Activated B cell treated with CpG ODN at 0.5 μM for 24 hours (primary cell): ENCODE measurements at regions not wholly inside any gene's neighbourhood (a gene's known extent, or its start where the extent isn't known, plus 50 kb on each side); places are given as distances from the start of the nearest gene placed in this dataset.
"Not testable (repeated sequence)": the region's sequence is repeated elsewhere in the genome, so short reads cannot be mapped to it uniquely, and the experiment has no call there.

ENCODE experiments used
- ATAC-seq: fragments of 200-7000 bp; cut with Tn5 transposase; one replicate; pipeline ENCODE4 v1.10.0; 2021; ENCODE audit warnings: low read depth, mild to moderate bottlenecking, moderate library complexity
- CTCF ChIA-PET: fragments of 350-600 bp; sonication (Branson Sonifier 250); formaldehyde crosslinking; loops from one replicate; lab custom pipeline; 2021; ENCODE audit warnings: antibody characterized with exemption; lab: Charles Lee
- POLR2A ChIA-PET: fragments of 350-600 bp; sonication (Branson Sonifier 250); formaldehyde crosslinking; loops from one replicate; lab custom pipeline; 2021; ENCODE audit warnings: antibody characterized with exemption; lab: Charles Lee
- DNase-seq: peaks from one replicate; pipeline ENCODE4 v3.0.0; 2022
- H3K27ac Mint-ChIP-seq: one replicate; pipeline ENCODE4 v1.8.0; 2020; ENCODE audit warnings: mixed read lengths
- H3K27me3 Mint-ChIP-seq: one replicate; pipeline ENCODE4 v1.8.0; 2021; ENCODE audit warnings: mixed read lengths
- H3K36me3 Mint-ChIP-seq: one replicate; pipeline ENCODE4 v1.8.0; 2021; ENCODE audit warnings: low read depth, mixed read lengths
- H3K4me1 Mint-ChIP-seq: one replicate; pipeline ENCODE4 v1.8.0; 2021; ENCODE audit warnings: mixed read lengths
- H3K4me3 Mint-ChIP-seq: one replicate; pipeline ENCODE4 v1.8.0; 2020; ENCODE audit warnings: mild to moderate bottlenecking, mixed read lengths
- H3K9me3 Mint-ChIP-seq: one replicate; pipeline ENCODE4 v1.8.0; 2020; ENCODE audit warnings: mixed read lengths
- intact Hi-C: fragments of 100-400 bp; cut with micrococcal nuclease; formaldehyde crosslinking; loops from one replicate; pipeline ENCODE4 v1.15.1; 2024
- TF ChIP-seq, protein P1 (sequence below): fragments of 200-600 bp; IDR thresholded peaks from one replicate; pipeline ENCODE4 v1.8.0; 2022; ENCODE audit warnings: antibody characterized with exemption, mild to moderate bottlenecking

GRCh38 chr1:70718086-70718630 is 307.1 kb downstream of the CTH start:
- ChIA-PET POLR2A (no interaction called here), CTCF (no interaction called here)
- TF ChIP-seq, protein P1, sequence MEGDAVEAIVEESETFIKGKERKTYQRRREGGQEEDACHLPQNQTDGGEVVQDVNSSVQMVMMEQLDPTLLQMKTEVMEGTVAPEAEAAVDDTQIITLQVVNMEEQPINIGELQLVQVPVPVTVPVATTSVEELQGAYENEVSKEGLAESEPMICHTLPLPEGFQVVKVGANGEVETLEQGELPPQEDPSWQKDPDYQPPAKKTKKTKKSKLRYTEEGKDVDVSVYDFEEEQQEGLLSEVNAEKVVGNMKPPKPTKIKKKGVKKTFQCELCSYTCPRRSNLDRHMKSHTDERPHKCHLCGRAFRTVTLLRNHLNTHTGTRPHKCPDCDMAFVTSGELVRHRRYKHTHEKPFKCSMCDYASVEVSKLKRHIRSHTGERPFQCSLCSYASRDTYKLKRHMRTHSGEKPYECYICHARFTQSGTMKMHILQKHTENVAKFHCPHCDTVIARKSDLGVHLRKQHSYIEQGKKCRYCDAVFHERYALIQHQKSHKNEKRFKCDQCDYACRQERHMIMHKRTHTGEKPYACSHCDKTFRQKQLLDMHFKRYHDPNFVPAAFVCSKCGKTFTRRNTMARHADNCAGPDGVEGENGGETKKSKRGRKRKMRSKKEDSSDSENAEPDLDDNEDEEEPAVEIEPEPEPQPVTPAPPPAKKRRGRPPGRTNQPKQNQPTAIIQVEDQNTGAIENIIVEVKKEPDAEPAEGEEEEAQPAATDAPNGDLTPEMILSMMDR = no peak
- Mint-ChIP-seq H3K4me3 (no peak overlapping the region), H3K27ac (no peak overlapping the region), H3K9me3 (peaks cover 4% of the 10 kb centered on the region), H3K4me1 (no peaks in the 10 kb centered on the region), H3K36me3 (no peaks in the 10 kb centered on the region), H3K27me3 (peaks cover 2% of the 10 kb centered on the region)
- DNase-seq (no peak), ATAC-seq (no peak)
- intact Hi-C loops = no loop called here

DNA sequence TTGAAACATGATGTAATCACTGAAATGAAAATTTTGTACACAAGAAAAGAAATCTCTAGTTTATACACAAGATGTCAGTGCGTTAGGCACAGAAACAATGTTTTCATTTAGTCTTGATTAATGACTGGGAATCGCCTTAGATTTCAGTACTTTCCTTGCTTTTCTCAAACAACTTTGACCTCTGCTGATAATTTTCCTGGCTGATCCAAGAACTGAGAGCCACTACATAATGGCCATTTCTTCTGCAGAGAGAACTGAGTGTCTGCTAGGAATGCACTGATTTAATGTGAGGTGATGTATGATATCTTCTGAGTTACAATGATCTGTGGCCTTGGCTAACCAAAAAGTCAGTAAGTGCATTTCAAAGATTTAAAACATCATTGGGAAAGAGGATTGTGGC is 308.1 kb downstream of the CTH start:
- Mint-ChIP-seq H3K9me3 (peaks cover 6% of the 10 kb centered on the region), H3K27me3 (peaks cover 1% of the 10 kb centered on the region), H3K4me3 (no peak overlapping the region), H3K27ac (no peak overlapping the region), H3K4me1 (no peaks in the 10 kb centered on the region), H3K36me3 (no peaks in the 10 kb centered on the region)
- ChIA-PET POLR2A (no interaction called here), CTCF (no interaction called here)
- DNase-seq (no peak), ATAC-seq (no peak)
- intact Hi-C loops = no loop called here
- TF ChIP-seq, protein P1 = no peak

GRCh38 chr1:70720109-70720508 is 309.0 kb downstream of the CTH start:
- intact Hi-C loops = no loop called here
- Mint-ChIP-seq H3K27me3 (no peaks in the 10 kb centered on the region), H3K27ac (no peak overlapping the region), H3K4me3 (no peak overlapping the region), H3K9me3 (peaks cover 14% of the 10 kb centered on the region), H3K36me3 (no peaks in the 10 kb centered on the region), H3K4me1 (no peaks in the 10 kb centered on the region)
- CTCF ChIA-PET = no interaction called here
- TF ChIP-seq, protein P1 = no peak
- ATAC-seq (no peak), DNase-seq (no peak)
- POLR2A ChIA-PET = no interaction called here

DNA sequence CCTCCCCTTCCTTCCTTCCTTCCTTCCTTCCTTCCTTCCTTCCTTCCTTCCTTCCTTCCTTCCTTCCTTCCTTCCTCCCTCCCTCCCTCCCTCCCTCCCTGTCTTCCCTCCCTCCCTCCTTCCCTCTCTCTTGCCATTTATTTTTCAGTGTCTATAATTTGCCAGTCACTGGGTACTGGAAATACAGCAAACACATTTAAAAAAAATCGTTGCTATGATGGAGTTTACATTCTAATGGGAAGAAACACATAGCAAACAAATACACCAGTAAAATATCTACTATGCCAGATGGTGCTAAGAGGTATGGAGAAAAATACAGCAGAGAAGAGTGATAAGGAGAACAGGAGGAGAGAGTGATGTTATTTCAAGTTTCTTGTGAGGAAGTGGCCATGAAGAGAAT is 309.5 kb downstream of the CTH start:
- CTCF ChIA-PET = no interaction called here
- Mint-ChIP-seq H3K9me3 (peaks cover 18% of the 10 kb centered on the region), H3K27ac (no peak overlapping the region), H3K4me1 (no peaks in the 10 kb centered on the region), H3K36me3 (no peaks in the 10 kb centered on the region), H3K27me3 (no peaks in the 10 kb centered on the region), H3K4me3 (no peak overlapping the region)
- TF ChIP-seq, protein P1 = no peak
- no peak for DNase-seq
- no peak for ATAC-seq
- intact Hi-C loops = no loop called here
- POLR2A ChIA-PET = no interaction called here

GRCh38 chr1:70727886-70728489 is 316.9 kb downstream of the CTH start:
- Mint-ChIP-seq H3K9me3 (peaks cover 24% of the 10 kb centered on the region), H3K36me3 (no peaks in the 10 kb centered on the region), H3K4me1 (no peaks in the 10 kb centered on the region), H3K4me3 (no peak overlapping the region), H3K27me3 (no peaks in the 10 kb centered on the region), H3K27ac (no peak overlapping the region)
- ChIA-PET POLR2A (no interaction called here), CTCF (no interaction called here)
- DNase-seq (no peak), ATAC-seq (no peak)
- intact Hi-C loops = no loop called here
- TF ChIP-seq, protein P1 = no peak

DNA sequence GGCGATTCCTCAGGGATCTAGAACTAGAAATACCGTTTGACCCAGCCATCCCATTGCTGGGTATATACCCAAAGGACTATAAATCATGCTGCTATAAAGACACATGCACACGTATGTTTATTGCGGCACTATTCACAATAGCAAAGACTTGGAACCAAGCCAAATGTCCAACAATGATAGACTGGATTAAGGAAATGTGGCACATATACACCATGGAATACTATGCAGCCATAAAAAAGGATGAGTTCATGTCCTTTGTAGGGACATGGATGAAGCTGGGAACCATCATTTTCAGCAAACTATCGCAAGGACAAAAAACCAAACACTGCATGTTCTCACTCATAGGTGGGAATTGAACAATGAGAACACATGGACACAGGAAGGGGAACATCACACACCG is 311.1 kb downstream of the PTGER3 start:
- H3K27me3 Mint-ChIP-seq, DNase-seq, H3K27ac Mint-ChIP-seq, H3K4me3 Mint-ChIP-seq, ATAC-seq, intact Hi-C loops, CTCF ChIA-PET, H3K36me3 Mint-ChIP-seq, POLR2A ChIA-PET, H3K9me3 Mint-ChIP-seq, H3K4me1 Mint-ChIP-seq: not testable (repeated sequence)
